AG10803 (cell line): ENCODE measurements at regions not wholly inside any gene's neighbourhood (a gene's known extent, or its start where the extent isn't known, plus 50 kb on each side); places are given as distances from the start of the nearest gene placed in this dataset.

Source experiments
- DNase-seq: peaks from one replicate; pipeline ENCODE4 v3.0.0; 2010; ENCODE audit warnings: low read depth
- H3K4me3 ChIP-seq: 2 replicates; pipeline ENCODE4 v1.5.1; 2011; ENCODE audit warnings: mild to moderate bottlenecking, low read length, control low read depth
- TF ChIP-seq, protein P1 (sequence below): conservative IDR thresholded peaks from 2 replicates; pipeline ENCODE4 v1.5.1; 2011; ENCODE audit warnings: mild to moderate bottlenecking, low read length, control low read depth, inconsistent platforms

DNA sequence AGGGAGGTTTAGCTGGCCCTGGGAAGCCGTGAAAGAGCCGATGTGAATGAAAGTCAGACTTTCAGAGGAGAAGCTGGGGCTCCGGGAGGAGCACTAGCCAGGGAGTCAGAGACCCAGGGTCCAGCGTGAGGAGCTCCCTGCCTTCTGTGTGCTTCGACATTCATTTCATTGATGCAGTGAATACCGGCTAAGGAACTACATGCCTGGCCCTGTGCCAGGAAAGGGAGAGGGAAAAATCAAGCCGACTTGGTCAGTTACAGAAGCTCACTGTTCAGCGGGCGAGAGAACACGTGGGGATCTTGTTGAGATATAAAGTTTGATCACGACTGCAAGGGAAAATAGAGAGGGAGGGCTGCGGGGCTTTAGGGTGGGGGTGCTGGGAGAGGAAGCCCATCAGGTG is 76.7 kb upstream of the RUNX3 start:
- TF ChIP-seq, protein P1, sequence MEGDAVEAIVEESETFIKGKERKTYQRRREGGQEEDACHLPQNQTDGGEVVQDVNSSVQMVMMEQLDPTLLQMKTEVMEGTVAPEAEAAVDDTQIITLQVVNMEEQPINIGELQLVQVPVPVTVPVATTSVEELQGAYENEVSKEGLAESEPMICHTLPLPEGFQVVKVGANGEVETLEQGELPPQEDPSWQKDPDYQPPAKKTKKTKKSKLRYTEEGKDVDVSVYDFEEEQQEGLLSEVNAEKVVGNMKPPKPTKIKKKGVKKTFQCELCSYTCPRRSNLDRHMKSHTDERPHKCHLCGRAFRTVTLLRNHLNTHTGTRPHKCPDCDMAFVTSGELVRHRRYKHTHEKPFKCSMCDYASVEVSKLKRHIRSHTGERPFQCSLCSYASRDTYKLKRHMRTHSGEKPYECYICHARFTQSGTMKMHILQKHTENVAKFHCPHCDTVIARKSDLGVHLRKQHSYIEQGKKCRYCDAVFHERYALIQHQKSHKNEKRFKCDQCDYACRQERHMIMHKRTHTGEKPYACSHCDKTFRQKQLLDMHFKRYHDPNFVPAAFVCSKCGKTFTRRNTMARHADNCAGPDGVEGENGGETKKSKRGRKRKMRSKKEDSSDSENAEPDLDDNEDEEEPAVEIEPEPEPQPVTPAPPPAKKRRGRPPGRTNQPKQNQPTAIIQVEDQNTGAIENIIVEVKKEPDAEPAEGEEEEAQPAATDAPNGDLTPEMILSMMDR = no peak
- no peak overlapping the region for H3K4me3 ChIP-seq
- no peak for DNase-seq

DNA sequence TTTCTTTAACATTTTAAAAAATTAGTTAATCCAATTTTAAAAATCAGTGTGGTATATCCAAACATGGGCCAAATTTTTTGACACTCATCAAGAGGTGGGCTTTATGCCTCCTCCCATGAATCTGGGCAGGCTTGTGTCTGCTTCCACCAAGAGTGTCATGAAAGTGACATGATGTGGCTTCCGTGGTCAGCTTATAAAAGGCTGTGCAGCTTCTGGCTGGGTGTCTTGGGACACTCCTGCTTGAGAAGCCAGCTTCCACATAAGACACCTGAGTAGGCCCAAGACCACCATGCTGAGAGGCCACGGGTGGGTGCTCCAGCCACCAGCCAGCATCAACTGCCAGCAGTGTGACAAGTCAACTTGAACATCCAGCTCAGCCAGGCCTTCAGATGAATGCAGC is 74.3 kb upstream of the RUNX3 start:
- DNase-seq = no peak
- TF ChIP-seq, protein P1 = no peak
- no peak overlapping the region for H3K4me3 ChIP-seq

DNA sequence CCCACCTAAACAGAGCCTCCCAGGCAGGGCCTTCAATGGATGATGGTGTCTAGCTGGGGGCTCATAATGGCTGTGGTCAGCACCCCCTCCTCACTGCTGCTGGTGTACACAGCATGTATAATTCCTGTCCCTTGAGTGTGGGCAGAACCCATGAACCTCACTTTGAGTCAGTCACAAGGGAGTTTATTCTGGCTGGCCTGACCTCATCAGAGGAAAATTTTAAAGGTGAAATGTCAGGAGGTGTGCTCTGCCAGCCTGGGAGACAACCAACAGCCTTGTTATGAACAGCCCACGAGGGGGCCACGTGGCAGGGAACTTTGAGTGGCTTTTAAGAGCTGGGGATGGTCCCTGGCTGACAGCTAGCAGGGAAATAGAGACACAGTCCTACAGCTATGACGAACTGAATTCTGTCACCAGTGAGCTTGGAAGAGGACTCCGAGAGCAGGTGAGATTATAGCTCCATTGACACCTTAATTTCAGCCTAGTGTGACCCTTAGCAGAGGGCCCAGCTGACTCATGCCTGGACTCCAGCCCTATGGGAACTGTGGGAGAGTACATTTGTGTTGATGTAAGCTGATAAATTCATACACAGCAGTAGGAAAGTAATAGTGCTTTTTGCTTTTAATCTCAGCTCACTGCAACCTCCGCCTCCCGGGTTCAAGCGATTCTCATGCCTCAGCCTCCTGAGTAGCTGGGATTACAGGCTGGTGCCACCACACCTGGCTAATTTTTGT is 73.5 kb upstream of the RUNX3 start:
- TF ChIP-seq, protein P1 = no peak
- H3K4me3 ChIP-seq = no peak overlapping the region
- DNase-seq = no peak

DNA sequence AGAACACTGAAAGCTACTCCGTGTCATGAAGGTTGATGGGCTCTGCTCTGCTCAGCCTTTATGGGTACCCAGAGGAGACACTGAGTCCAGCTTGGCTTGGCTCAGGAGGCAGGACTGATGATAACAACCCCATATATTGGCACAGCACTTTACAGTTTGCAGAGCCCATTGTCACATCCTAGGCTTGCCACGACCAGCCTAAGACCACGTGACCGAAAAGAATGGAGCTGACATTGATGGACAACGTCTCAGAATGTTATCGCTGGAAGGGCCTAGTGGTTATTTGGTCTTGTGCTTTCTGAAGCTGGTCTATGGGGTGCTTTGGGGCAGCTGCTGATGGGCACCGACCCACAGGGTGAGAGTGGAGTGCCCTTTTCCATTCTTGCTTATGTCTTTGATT is 72.9 kb upstream of the RUNX3 start:
- TF ChIP-seq, protein P1 = no peak
- H3K4me3 ChIP-seq = no peak overlapping the region
- no peak for DNase-seq

DNA sequence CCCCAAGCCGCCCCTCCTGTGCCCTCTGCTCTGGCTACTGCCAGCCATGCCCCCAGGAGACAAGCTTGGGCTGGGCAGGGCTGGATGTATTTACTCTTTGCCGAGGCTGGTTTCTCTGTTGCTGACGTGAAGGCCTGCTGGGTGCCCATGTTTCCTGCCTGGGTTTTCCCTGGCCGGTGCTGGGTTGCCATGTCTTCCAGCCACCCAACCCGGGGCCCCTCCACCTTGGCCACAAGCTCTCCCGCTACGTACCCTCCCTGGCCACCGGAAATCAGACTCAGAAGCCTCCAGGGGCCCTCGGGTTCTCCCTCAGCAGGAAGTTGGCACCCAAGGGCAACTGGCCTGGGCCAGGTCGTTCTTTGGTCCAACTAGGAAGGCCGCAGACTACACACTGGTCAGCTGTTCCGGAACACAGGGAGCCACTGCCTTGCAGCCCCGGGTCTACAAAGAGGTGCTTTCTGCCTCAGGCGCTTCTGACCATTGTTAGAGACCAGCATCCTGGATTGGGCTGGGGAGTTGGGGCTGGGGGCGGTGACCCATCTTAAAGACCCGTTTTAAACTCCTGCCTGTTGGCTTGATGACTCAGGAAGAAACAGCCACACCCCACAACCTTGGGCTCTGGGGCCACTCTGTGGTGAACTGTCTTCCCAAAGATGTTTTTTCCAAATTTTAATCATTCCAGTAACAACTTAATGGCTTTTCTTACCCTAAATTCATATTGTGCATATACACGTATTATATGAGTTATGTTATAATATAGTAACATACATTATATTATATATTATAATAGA is 71.2 kb upstream of the RUNX3 start:
- DNase-seq = no peak
- TF ChIP-seq, protein P1 = no peak
- no peak overlapping the region for H3K4me3 ChIP-seq

DNA sequence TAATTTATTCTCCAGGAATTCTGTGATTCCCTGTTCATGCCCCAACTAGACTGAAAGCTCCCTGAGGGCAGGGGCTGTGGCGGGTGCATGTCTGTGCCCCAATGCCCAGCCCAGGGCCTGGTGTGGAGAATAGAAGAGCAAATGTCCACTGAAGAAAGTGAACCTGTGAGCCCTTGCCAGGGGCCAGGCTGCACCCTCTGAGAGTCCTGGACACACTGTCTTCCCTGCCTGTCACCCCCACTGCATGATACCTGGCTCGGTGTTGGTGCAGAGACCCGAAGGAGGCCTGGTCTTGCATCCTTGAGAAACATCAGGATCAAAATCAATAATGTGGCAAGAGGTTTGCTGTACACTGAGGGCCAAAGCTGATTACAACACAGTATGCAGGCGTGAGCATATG is 69.8 kb upstream of the RUNX3 start:
- TF ChIP-seq, protein P1 = no peak
- H3K4me3 ChIP-seq = no peak overlapping the region
- DNase-seq = no peak

DNA sequence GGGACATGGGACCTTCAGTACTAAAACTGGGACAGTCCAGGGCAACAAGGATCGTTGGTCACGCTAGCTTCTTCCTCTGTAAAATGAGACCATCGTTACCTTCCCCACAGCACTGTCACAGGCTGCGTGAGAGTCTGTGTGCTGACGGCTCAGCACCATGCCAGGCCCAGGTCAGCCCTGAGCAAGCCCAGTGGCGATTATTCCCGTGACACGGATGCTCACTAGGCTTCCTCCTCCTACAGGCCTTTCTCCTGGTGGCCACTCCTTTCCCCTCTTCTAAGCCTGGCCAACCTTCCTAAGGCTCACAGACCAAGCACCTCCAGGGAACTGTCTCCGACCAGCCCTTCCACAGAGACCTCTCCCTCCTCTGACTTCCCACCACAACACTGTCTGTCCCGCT is 69.3 kb upstream of the RUNX3 start:
- DNase-seq = no peak
- TF ChIP-seq, protein P1 = no peak
- no peak overlapping the region for H3K4me3 ChIP-seq
